H1 (cell line): ENCODE measurements at regions not wholly inside any gene's neighbourhood (a gene's known extent, or its start where the extent isn't known, plus 50 kb on each side); places are given as distances from the start of the nearest gene placed in this dataset.

Source experiments
- CTCF ChIA-PET: fragments of 300-600 bp; sonication (Branson Sonifier 250); formaldehyde crosslinking; loops from one replicate; lab custom pipeline; 2021; ENCODE audit not compliant: partially characterized antibody; lab: Charles Lee
- POLR2A ChIA-PET: fragments of 300-600 bp; sonication (Branson Sonifier 250); formaldehyde crosslinking; loops from one replicate; lab custom pipeline; 2021; ENCODE audit warnings: inconsistent platforms; ENCODE audit not compliant: partially characterized antibody; lab: Charles Lee
- DNase-seq, 2 experiments: peaks; one replicate each; pipeline versions ENCODE4 v3.0.0 to v3.0.0-alpha.2; 2010 to 2022; ENCODE audit warnings: low spot score in 2 of 2, low read depth in 1 of 2, mixed read lengths in 1 of 2
- FAIRE-seq: peaks from 2 replicates; lab custom pipeline; 2011; peaks lifted over from hg19 to GRCh38; lab: Jason Lieb, UNC
- H2AFZ ChIP-seq: 2 replicates; pipeline ENCODE4 v1.8.1; 2012; ENCODE audit warnings: low read length, inconsistent platforms
- H2AK5ac ChIP-seq: 2 replicates; pipeline ENCODE4 v1.6.1; 2013; ENCODE audit warnings: low read depth, low read length
- H2BK120ac ChIP-seq: replicated peaks from 2 replicates; pipeline ENCODE3; 2013; ENCODE audit warnings: low read depth, low read length, inconsistent platforms
- H2BK12ac ChIP-seq: 2 replicates; pipeline ENCODE4 v1.6.1; 2013; ENCODE audit warnings: low read depth, low read length
- H2BK15ac ChIP-seq: 2 replicates; pipeline ENCODE4 v1.6.1; 2013; ENCODE audit warnings: low read length
- H2BK20ac ChIP-seq: 2 replicates; pipeline ENCODE4 v1.6.1; 2013; ENCODE audit warnings: low read length
- H2BK5ac ChIP-seq: 2 replicates; pipeline ENCODE4 v1.6.1; 2013; ENCODE audit warnings: low read depth, low read length
- H3K14ac ChIP-seq: 2 replicates; pipeline ENCODE4 v1.6.1; 2013; ENCODE audit warnings: inconsistent platforms; ENCODE audit not compliant: insufficient read length
- H3K18ac ChIP-seq: 2 replicates; pipeline ENCODE4 v1.6.1; 2013; ENCODE audit warnings: low read length; ENCODE audit errors: extremely low read depth
- H3K23ac ChIP-seq: 2 replicates; pipeline ENCODE4 v1.6.1; 2013; ENCODE audit warnings: inconsistent platforms; ENCODE audit not compliant: insufficient read length
- H3K23me2 ChIP-seq: 2 replicates; pipeline ENCODE4 v1.6.1; 2013; ENCODE audit warnings: low read depth, low read length
- H3K27ac ChIP-seq: 2 replicates; pipeline ENCODE4 v1.6.1; 2011; ENCODE audit warnings: low read depth, low read length, inconsistent platforms
- H3K27me3 ChIP-seq, 4 experiments: replicated peaks in 1 of 4; 1 replicate in 1 of 4; 2 replicates in 3 of 4; pipeline versions ENCODE4 v1.6.1 to v1.8.1; 2011 to 2013; ENCODE audit warnings: low read length in 3 of 4, mild to moderate bottlenecking in 3 of 4, inconsistent platforms in 2 of 4, mixed read lengths in 2 of 4, moderate library complexity in 1 of 4; ENCODE audit not compliant: control insufficient read depth in 3 of 4, insufficient read depth in 3 of 4; ENCODE audit errors: extremely low read depth in 1 of 4
- H3K36me3 ChIP-seq, 4 experiments: 2 replicates each; pipeline versions ENCODE4 v1.6.1 to v1.8.1; 2011 to 2013; ENCODE audit warnings: mild to moderate bottlenecking in 4 of 4, low read length in 3 of 4, moderate library complexity in 2 of 4, control low read depth in 1 of 4, inconsistent platforms in 1 of 4; ENCODE audit not compliant: insufficient read depth in 4 of 4, control insufficient read depth in 2 of 4
- H3K4ac ChIP-seq: replicated peaks from 2 replicates; pipeline ENCODE3; 2013; ENCODE audit warnings: low read length, low read depth, mixed read lengths, inconsistent platforms; ENCODE audit not compliant: insufficient read length
- H3K4me1 ChIP-seq, 4 experiments: replicated peaks in 1 of 4; 1 replicate in 1 of 4; 2 replicates in 3 of 4; pipeline versions ENCODE4 v1.6.1 to v1.8.1; 2011 to 2013; ENCODE audit warnings: low read length in 3 of 4, inconsistent platforms in 2 of 4, mixed read lengths in 1 of 4; ENCODE audit not compliant: insufficient read depth in 4 of 4, control insufficient read depth in 3 of 4
- H3K4me2 ChIP-seq, 2 experiments: 2 replicates each; pipeline versions ENCODE4 v1.6.1 to v1.8.1; 2011 to 2013; ENCODE audit warnings: low read depth in 2 of 2, low read length in 2 of 2, control low read depth in 1 of 2, inconsistent platforms in 1 of 2, mild to moderate bottlenecking in 1 of 2; ENCODE audit not compliant: insufficient read depth in 1 of 2
- H3K4me3 ChIP-seq, 4 experiments: fragments of 200-600, 300-600 bp in 1 of 4; sonication (generic), shearing (Covaris generic), sonication (Bioruptor Twin) in 1 of 4; 2 replicates each; pipeline versions ENCODE4 v1.5.1 to v1.8.1; 2011 to 2016; ENCODE audit warnings: low read length in 4 of 4, low read depth in 3 of 4, control low read depth in 2 of 4, inconsistent platforms in 2 of 4, mild to moderate bottlenecking in 2 of 4, mixed read lengths in 1 of 4, moderate library complexity in 1 of 4; ENCODE audit not compliant: insufficient read depth in 2 of 4; ENCODE audit errors: extremely low read depth in 1 of 4
- H3K56ac ChIP-seq: replicated peaks from 2 replicates; pipeline ENCODE3; 2013; ENCODE audit warnings: low read depth, mild to moderate bottlenecking, mixed read lengths, low read length, inconsistent platforms; ENCODE audit not compliant: insufficient read length
- H3K79me1 ChIP-seq: 2 replicates; pipeline ENCODE4 v1.6.1; 2013; ENCODE audit warnings: low read depth, low read length, control low read depth
- H3K79me2 ChIP-seq, 2 experiments: 2 replicates each; pipeline versions ENCODE4 v1.6.1 to v1.8.1; 2012 to 2013; ENCODE audit warnings: low read length in 2 of 2, mild to moderate bottlenecking in 2 of 2, inconsistent platforms in 1 of 2; ENCODE audit not compliant: insufficient read depth in 2 of 2, control insufficient read depth in 1 of 2
- H3K9ac ChIP-seq, 4 experiments: replicated peaks in 1 of 4; 1 replicate in 1 of 4; 2 replicates in 3 of 4; pipeline versions ENCODE4 v1.6.1 to v1.8.1; 2011 to 2013; ENCODE audit warnings: low read depth in 3 of 4, low read length in 3 of 4, control low read depth in 2 of 4, mild to moderate bottlenecking in 2 of 4, moderate library complexity in 2 of 4, inconsistent platforms in 1 of 4; ENCODE audit errors: extremely low read depth in 1 of 4
- H3K9me3 ChIP-seq, 2 experiments: 2 replicates each; pipeline versions ENCODE4 v1.6.1 to v1.8.1; 2012 to 2013; ENCODE audit warnings: mild to moderate bottlenecking in 2 of 2, moderate library complexity in 2 of 2, control low read depth in 1 of 2, inconsistent platforms in 1 of 2, low read depth in 1 of 2, low read length in 1 of 2, mixed read lengths in 1 of 2; ENCODE audit not compliant: insufficient read depth in 2 of 2
- H4K20me1 ChIP-seq, 2 experiments: replicated peaks in 1 of 2; 2 replicates each; pipeline versions ENCODE3 to v1.8.1; 2011 to 2013; ENCODE audit warnings: inconsistent platforms in 2 of 2, low read length in 2 of 2, mild to moderate bottlenecking in 1 of 2; ENCODE audit not compliant: insufficient read depth in 2 of 2, control insufficient read depth in 1 of 2
- H4K5ac ChIP-seq: 2 replicates; pipeline ENCODE4 v1.6.1; 2013; ENCODE audit warnings: low read length, low read depth, mixed read lengths, inconsistent platforms; ENCODE audit not compliant: insufficient read length
- H4K8ac ChIP-seq: 2 replicates; pipeline ENCODE4 v1.8.0; 2013; ENCODE audit warnings: mild to moderate bottlenecking, moderate library complexity, low read length, inconsistent platforms; ENCODE audit not compliant: insufficient read depth; ENCODE audit errors: extremely low read depth
- H4K91ac ChIP-seq: replicated peaks from 2 replicates; pipeline ENCODE3; 2013; ENCODE audit warnings: low read length, mixed read lengths, inconsistent platforms; ENCODE audit not compliant: insufficient read length
- NANOG ChIP-seq: IDR thresholded peaks from 2 replicates; pipeline ENCODE4 v1.6.1; 2011; ENCODE audit warnings: low read length, low read depth, mild to moderate bottlenecking, inconsistent platforms; ENCODE audit not compliant: insufficient read depth, poor library complexity, severe bottlenecking
- WGBS, 2 experiments: shearing (Covaris generic) in 1 of 2; methylation state at CpG; one replicate each; pipeline versions ENCODE4 v1.1.6 to v1.1.7; 2013 to 2015; ENCODE audit warnings: low lambda C conversion rate in 2 of 2, mixed read lengths in 2 of 2, inconsistent platforms in 1 of 2, low coverage in 1 of 2, missing lambda C conversion rate in 1 of 2; ENCODE audit not compliant: insufficient replicate concordance in 2 of 2, insufficient coverage in 1 of 2, insufficient read length in 1 of 2; ENCODE audit errors: extremely low coverage in 1 of 2, missing lambda C conversion rate in 1 of 2; 5-methylcytosine and 5-hydroxymethylcytosine counted together

DNA sequence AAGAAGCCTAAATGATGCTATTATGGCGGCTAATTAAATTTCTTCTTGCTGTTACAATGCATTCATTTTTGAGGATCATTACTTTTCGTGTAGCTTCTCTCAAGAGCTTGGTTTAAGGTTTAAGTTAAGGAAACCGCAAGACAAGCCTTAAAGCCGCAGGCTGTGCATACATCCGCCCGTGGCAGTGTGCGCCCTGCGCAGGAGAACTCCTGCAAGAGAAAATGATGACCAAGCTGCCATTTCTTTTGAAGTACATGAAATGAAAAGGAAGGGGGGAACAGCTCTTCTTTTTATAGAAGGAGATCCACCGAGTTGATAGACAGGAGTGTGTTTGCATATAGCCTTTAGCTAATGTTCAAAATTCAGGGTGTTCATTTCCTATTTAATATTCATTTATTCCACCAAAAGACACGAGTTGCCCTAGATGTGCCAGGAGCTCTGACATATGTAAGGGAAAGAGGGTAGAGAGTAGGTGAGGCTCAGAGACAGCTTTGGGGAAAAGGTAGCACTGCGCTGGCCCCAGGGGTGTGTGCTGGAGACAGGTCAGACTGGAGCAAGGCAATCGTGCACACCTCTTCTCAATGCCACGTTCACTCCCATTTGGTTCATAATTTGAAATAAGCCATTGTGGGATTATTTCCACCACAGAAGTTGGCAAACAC is 112.1 kb upstream of the LDB2 start:
- Histone ChIP-seq H2BK12ac (peak overlapping the region; percentile 41; the same call in 1 of the 2 replicates), H3K27me3 (no peaks in the 10 kb centered on the region), H2BK120ac (no peak overlapping the region), H3K4me3 (no peak overlapping the region), H3K23me2 (no peaks in the 10 kb centered on the region), H3K9me3 (peaks cover 4 to 6% of the 10 kb centered on the region in 2 experiments; a peak in 2 of 4 replicates), H3K4ac (no peak overlapping the region), H4K20me1 (no peaks in the 10 kb centered on the region), H2AFZ (no peak overlapping the region), H2BK5ac (no peak overlapping the region; the same call in 1 of the 2 replicates), H3K4me1 (peaks cover 0 to 1% (median 0%) of the 10 kb centered on the region in 4 experiments; a peak in 2 of 7 replicates), H2AK5ac (no peak overlapping the region), H4K8ac (no peak overlapping the region; the same call in 1 of the 2 replicates), H4K91ac (no peak overlapping the region), H3K79me1 (no peaks in the 10 kb centered on the region), H3K56ac (no peak overlapping the region), H4K5ac (no peak overlapping the region), H3K4me2 (no peak overlapping the region), H3K79me2 (no peaks in the 10 kb centered on the region), H3K18ac (no peak overlapping the region), H2BK20ac (peak overlapping the region; percentile 98), H3K27ac (no peak overlapping the region), H3K14ac (no peak overlapping the region), H2BK15ac (no peak overlapping the region), H3K9ac (no peak overlapping the region), H3K23ac (no peak overlapping the region), H3K36me3 (0 out of 8 replicates have a peak, but pooled peaks cover 0 to 3% (median 0%) of the 10 kb centered on the region in 4 experiments)
- TF ChIP-seq NANOG: no peak
- DNase-seq: peak in 1 of 2 experiments; percentile 30
- no peak for FAIRE-seq
- WGBS, 2 experiments: 93% methylated on average over 13 of the region's 13 CpGs; no CpG with 5 or more reads in 1 of the 2 experiments
- ChIA-PET CTCF (interaction anchor here (0.6 to 2.4 kb wide), 5 partner anchors 8 to 162 kb away, joined by 3 to 8 read pairs (median 3); no protein-coding TSS in a partner anchor), POLR2A (interaction anchor here (1.3 kb wide), 1 partner anchor 10 kb away, joined by 3 read pairs; no protein-coding TSS in a partner anchor)
